ENCODE measurements at regions not wholly inside any gene's neighbourhood (a gene's known extent, or its start where the extent isn't known, plus 50 kb on each side); places are given as distances from the start of the nearest gene placed in this dataset.

DNA sequence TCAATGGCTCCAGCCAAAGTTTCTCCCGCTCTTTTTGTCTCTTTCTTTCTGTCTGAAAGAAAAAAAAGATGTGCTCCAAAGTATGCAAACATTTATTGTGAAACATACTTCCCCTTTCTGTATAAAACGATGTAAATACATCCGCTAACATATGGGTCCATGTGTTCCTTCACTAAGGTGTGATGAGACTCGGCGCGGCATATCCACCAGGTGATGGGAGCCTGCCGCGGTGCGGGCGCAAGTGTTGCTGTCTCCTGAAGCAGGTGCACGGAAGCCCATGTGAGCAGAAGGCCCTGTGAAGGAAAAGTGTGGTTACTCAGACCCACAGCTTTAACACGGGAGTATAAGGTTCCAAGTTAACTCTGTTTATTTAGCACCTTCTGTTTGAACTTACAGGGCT, 466.6 kb upstream of the C1orf87 start:
- TF ChIP-seq, protein P1, sequence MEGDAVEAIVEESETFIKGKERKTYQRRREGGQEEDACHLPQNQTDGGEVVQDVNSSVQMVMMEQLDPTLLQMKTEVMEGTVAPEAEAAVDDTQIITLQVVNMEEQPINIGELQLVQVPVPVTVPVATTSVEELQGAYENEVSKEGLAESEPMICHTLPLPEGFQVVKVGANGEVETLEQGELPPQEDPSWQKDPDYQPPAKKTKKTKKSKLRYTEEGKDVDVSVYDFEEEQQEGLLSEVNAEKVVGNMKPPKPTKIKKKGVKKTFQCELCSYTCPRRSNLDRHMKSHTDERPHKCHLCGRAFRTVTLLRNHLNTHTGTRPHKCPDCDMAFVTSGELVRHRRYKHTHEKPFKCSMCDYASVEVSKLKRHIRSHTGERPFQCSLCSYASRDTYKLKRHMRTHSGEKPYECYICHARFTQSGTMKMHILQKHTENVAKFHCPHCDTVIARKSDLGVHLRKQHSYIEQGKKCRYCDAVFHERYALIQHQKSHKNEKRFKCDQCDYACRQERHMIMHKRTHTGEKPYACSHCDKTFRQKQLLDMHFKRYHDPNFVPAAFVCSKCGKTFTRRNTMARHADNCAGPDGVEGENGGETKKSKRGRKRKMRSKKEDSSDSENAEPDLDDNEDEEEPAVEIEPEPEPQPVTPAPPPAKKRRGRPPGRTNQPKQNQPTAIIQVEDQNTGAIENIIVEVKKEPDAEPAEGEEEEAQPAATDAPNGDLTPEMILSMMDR (IDR thresholded peaks at IDR 0.05): no peak
- TF ChIP-seq POLR2A (IDR thresholded peaks at IDR 0.05): no peak

Data from tibial nerve (tissue), 3 donors.